SU-DHL-6 (cell line): ENCODE measurements at regions not wholly inside any gene's neighbourhood (a gene's known extent, or its start where the extent isn't known, plus 50 kb on each side); places are given as distances from the start of the nearest gene placed in this dataset.

Source experiments
- EZH2phosphoT487 ChIP-seq: fragments of 200-600 bp; sonication (generic), shearing (Covaris generic); conservative IDR thresholded peaks from 2 replicates; pipeline ENCODE4 v1.6.1; 2018; ENCODE audit warnings: mild to moderate bottlenecking, antibody characterized with exemption, low read length, moderate library complexity, mixed read lengths
- TF ChIP-seq, protein P1 (sequence below): fragments of 200-600 bp; sonication (generic); IDR thresholded peaks from one replicate; pipeline ENCODE4 v1.5.1; 2017; ENCODE audit warnings: antibody characterized with exemption, mild to moderate bottlenecking, low read length, moderate library complexity; ENCODE audit not compliant: insufficient read depth, poor library complexity, severe bottlenecking

DNA sequence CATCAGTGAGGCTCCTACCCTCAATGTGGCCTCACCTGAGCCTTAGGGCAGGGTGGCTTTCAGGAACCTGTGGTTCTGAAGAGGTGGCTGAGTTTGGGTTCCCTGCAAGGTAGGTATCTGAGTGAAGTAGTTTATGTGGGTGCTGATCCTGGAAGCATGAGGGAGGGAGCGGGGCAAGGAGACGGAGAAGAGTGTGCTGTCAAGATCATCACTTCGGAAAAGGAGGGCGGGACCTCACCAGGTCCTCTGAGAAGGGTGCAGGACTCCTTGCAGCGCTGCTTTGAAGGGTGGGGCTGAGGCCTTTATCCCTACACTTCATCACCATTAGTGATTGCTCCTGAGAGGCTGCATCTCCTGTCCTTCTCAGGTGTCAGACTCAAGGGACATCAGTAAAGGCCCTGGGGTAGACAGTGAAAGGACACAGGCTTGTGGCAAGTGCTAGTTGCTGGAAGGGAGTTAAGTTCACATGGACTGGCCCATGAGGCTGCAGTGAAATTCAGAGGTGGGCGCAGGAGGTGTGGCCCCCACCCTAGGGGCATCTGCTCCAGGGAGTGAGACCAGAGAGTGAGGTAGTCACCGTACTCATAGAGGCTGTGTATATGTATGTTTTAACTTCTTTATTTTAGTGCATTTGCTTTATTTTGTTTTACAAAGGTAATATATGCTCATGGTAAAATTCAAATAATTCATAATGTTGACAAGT lies 57.3 kb upstream of the GALNT2 start:
- TF ChIP-seq, protein P1, sequence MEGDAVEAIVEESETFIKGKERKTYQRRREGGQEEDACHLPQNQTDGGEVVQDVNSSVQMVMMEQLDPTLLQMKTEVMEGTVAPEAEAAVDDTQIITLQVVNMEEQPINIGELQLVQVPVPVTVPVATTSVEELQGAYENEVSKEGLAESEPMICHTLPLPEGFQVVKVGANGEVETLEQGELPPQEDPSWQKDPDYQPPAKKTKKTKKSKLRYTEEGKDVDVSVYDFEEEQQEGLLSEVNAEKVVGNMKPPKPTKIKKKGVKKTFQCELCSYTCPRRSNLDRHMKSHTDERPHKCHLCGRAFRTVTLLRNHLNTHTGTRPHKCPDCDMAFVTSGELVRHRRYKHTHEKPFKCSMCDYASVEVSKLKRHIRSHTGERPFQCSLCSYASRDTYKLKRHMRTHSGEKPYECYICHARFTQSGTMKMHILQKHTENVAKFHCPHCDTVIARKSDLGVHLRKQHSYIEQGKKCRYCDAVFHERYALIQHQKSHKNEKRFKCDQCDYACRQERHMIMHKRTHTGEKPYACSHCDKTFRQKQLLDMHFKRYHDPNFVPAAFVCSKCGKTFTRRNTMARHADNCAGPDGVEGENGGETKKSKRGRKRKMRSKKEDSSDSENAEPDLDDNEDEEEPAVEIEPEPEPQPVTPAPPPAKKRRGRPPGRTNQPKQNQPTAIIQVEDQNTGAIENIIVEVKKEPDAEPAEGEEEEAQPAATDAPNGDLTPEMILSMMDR: no peak
- TF ChIP-seq EZH2phosphoT487: no peak
